ENCODE measurements at regions not wholly inside any gene's neighbourhood (a gene's known extent, or its start where the extent isn't known, plus 50 kb on each side); places are given as distances from the start of the nearest gene placed in this dataset.

- WGBS (ENCODE audit: insufficient coverage), result 90% methylated on average over 2 of the region's 3 CpGs
- H3K4me1 ChIP-seq (ENCODE audit: control extremely low read depth in 1 of 4, control insufficient read depth in 4 of 4, insufficient read depth in 4 of 4, low read length in 3 of 4), result no peaks in the 10 kb centered on the region
- no peaks in the 10 kb centered on the region for H3K27me3 ChIP-seq (replicated peaks in 2 of 5; ENCODE audit: control insufficient read depth in 4 of 5, insufficient read depth in 5 of 5, low read length in 4 of 5)
- ChIA-PET CTCF (no interaction called here), POLR2A (no interaction called here)
- no peaks in the 10 kb centered on the region for H3K9me3 ChIP-seq (ENCODE audit: control extremely low read depth in 1 of 5, control insufficient read depth in 4 of 5, insufficient read depth in 2 of 5, low read depth in 1 of 5, low read length in 4 of 5)
- no peak for DNase-seq
- H3K27ac ChIP-seq (ENCODE audit: insufficient read depth in 1 of 2, low read depth in 1 of 2, low read length in 2 of 2, poor library complexity in 1 of 2, severe bottlenecking in 2 of 2), result no peak overlapping the region
- no peaks in the 10 kb centered on the region for H3K36me3 ChIP-seq (ENCODE audit: control insufficient read depth in 4 of 4, insufficient read depth in 4 of 4, low read length in 3 of 4)
- H3K4me3 ChIP-seq (ENCODE audit: control insufficient read depth in 1 of 7, extremely low read depth in 1 of 7, insufficient read depth in 4 of 7, low read depth in 2 of 7, low read length in 6 of 7), result no peak overlapping the region
These were observed 365.1 kb upstream of the LMCD1 start for GRCh38 chr3:8136553-8136952.

GRCh38 chr3:8143186-8143585 lies 358.4 kb upstream of the LMCD1 start:
- no CpG with 5 or more reads among the region's 2 CpGs for WGBS (ENCODE audit: insufficient coverage)
- DNase-seq, result no peak
- H3K4me1 ChIP-seq (ENCODE audit: control extremely low read depth in 1 of 4, control insufficient read depth in 4 of 4, insufficient read depth in 4 of 4, low read length in 3 of 4), result no peaks in the 10 kb centered on the region
- no peak overlapping the region for H3K4me3 ChIP-seq (ENCODE audit: control insufficient read depth in 1 of 7, extremely low read depth in 1 of 7, insufficient read depth in 4 of 7, low read depth in 2 of 7, low read length in 6 of 7)
- H3K36me3 ChIP-seq (ENCODE audit: control insufficient read depth in 4 of 4, insufficient read depth in 4 of 4, low read length in 3 of 4), result no peaks in the 10 kb centered on the region
- H3K27ac ChIP-seq (ENCODE audit: insufficient read depth in 1 of 2, low read depth in 1 of 2, low read length in 2 of 2, poor library complexity in 1 of 2, severe bottlenecking in 2 of 2), result no peak overlapping the region
- H3K27me3 ChIP-seq (replicated peaks in 2 of 5; ENCODE audit: control insufficient read depth in 4 of 5, insufficient read depth in 5 of 5, low read length in 4 of 5), result peaks cover 0 to 4% (median 0%) of the 10 kb centered on the region in 5 experiments
- ChIA-PET CTCF (no interaction called here), POLR2A (no interaction called here)
- H3K9me3 ChIP-seq (ENCODE audit: control extremely low read depth in 1 of 5, control insufficient read depth in 4 of 5, insufficient read depth in 2 of 5, low read depth in 1 of 5, low read length in 4 of 5), result no peaks in the 10 kb centered on the region

DNA sequence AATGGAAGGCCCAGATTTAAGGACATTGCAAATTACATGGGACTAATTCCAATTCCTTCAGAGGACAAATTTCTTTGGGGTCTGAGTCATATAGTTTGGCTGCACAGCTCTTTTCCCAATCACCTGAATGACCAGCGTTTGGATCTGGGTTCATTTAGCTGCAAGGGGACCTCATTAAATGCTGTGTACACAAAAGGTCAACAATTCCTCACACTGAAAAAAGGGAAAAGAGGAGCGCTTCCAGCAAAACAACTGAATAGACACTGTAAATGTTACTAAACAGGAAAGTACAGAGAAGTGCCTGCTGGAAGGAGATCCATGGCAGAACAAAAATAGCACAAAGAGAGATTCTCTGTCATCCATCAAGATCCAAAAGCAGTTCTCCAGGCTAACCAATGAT lies 356.0 kb upstream of the LMCD1 start:
- H3K4me1 ChIP-seq (ENCODE audit: control extremely low read depth in 1 of 4, control insufficient read depth in 4 of 4, insufficient read depth in 4 of 4, low read length in 3 of 4), result no peaks in the 10 kb centered on the region
- CTCF ChIA-PET, result interaction anchor here (1.1 kb wide), 1 partner anchor 9 kb away, joined by 3 read pairs; no protein-coding TSS in a partner anchor
- WGBS (ENCODE audit: insufficient coverage), result 100% methylated on average over 1 of the region's 2 CpGs

DNA sequence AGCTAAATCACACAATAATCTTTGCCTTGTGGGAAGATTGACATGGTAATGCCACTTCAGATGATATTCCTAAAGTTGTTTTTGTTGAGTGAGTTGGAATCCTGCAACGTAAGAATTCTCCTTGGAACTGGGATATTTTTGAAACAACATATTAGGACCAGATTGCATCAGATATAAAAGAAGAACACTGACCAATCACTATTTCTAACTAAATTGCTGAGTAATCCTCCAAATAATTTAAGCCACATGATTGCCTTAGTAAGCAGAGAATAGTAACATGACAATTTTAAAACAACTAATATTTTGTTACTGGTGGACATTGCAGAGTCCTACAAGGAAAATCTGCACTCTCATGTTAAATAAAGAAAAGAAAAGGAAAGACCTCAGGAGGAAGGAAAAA lies 353.9 kb upstream of the LMCD1 start:
- no peaks in the 10 kb centered on the region for H3K4me1 ChIP-seq (ENCODE audit: control extremely low read depth in 1 of 4, control insufficient read depth in 4 of 4, insufficient read depth in 4 of 4, low read length in 3 of 4)
- CTCF ChIA-PET, result no interaction called here

More for the DNA sequence above, 356.0 kb upstream of the LMCD1 start:
- Histone ChIP-seq H3K36me3 (ENCODE audit: control insufficient read depth in 4 of 4, insufficient read depth in 4 of 4, low read length in 3 of 4) (no peaks in the 10 kb centered on the region), H3K9me3 (ENCODE audit: control extremely low read depth in 1 of 5, control insufficient read depth in 4 of 5, insufficient read depth in 2 of 5, low read depth in 1 of 5, low read length in 4 of 5) (no peaks in the 10 kb centered on the region), H3K4me3 (ENCODE audit: control insufficient read depth in 1 of 7, extremely low read depth in 1 of 7, insufficient read depth in 4 of 7, low read depth in 2 of 7, low read length in 6 of 7) (no peak overlapping the region), H3K27me3 (replicated peaks in 2 of 5; ENCODE audit: control insufficient read depth in 4 of 5, insufficient read depth in 5 of 5, low read length in 4 of 5) (peaks cover 0 to 5% (median 0%) of the 10 kb centered on the region in 5 experiments), H3K27ac (ENCODE audit: insufficient read depth in 1 of 2, low read depth in 1 of 2, low read length in 2 of 2, poor library complexity in 1 of 2, severe bottlenecking in 2 of 2) (no peak overlapping the region)
- DNase-seq, result no peak
- POLR2A ChIA-PET, result no interaction called here

GRCh38 chr3:8152821-8153418 lies 348.7 kb upstream of the LMCD1 start:
- Histone ChIP-seq H3K9me3 (ENCODE audit: control extremely low read depth in 1 of 5, control insufficient read depth in 4 of 5, insufficient read depth in 2 of 5, low read depth in 1 of 5, low read length in 4 of 5) (peaks cover 0 to 4% (median 0%) of the 10 kb centered on the region in 5 experiments), H3K27ac (ENCODE audit: insufficient read depth in 1 of 2, low read depth in 1 of 2, low read length in 2 of 2, poor library complexity in 1 of 2, severe bottlenecking in 2 of 2) (no peak overlapping the region), H3K4me1 (ENCODE audit: control extremely low read depth in 1 of 4, control insufficient read depth in 4 of 4, insufficient read depth in 4 of 4, low read length in 3 of 4) (no peaks in the 10 kb centered on the region), H3K36me3 (ENCODE audit: control insufficient read depth in 4 of 4, insufficient read depth in 4 of 4, low read length in 3 of 4) (no peaks in the 10 kb centered on the region), H3K27me3 (replicated peaks in 2 of 5; ENCODE audit: control insufficient read depth in 4 of 5, insufficient read depth in 5 of 5, low read length in 4 of 5) (peaks cover 0 to 2% (median 0%) of the 10 kb centered on the region in 5 experiments), H3K4me3 (ENCODE audit: control insufficient read depth in 1 of 7, extremely low read depth in 1 of 7, insufficient read depth in 4 of 7, low read depth in 2 of 7, low read length in 6 of 7) (no peak overlapping the region)
- ChIA-PET POLR2A (no interaction called here), CTCF (no interaction called here)
- no peak for DNase-seq
- 89% methylated on average over 5 of the region's 6 CpGs for WGBS (ENCODE audit: insufficient coverage)

More for the DNA sequence above, 353.9 kb upstream of the LMCD1 start:
- Histone ChIP-seq H3K27me3 (replicated peaks in 2 of 5; ENCODE audit: control insufficient read depth in 4 of 5, insufficient read depth in 5 of 5, low read length in 4 of 5) (peaks cover 0 to 5% (median 0%) of the 10 kb centered on the region in 5 experiments), H3K4me3 (ENCODE audit: control insufficient read depth in 1 of 7, extremely low read depth in 1 of 7, insufficient read depth in 4 of 7, low read depth in 2 of 7, low read length in 6 of 7) (no peak overlapping the region), H3K9me3 (ENCODE audit: control extremely low read depth in 1 of 5, control insufficient read depth in 4 of 5, insufficient read depth in 2 of 5, low read depth in 1 of 5, low read length in 4 of 5) (peaks cover 0 to 1% (median 0%) of the 10 kb centered on the region in 5 experiments), H3K27ac (ENCODE audit: insufficient read depth in 1 of 2, low read depth in 1 of 2, low read length in 2 of 2, poor library complexity in 1 of 2, severe bottlenecking in 2 of 2) (no peak overlapping the region), H3K36me3 (ENCODE audit: control insufficient read depth in 4 of 4, insufficient read depth in 4 of 4, low read length in 3 of 4) (no peaks in the 10 kb centered on the region)
- no peak for DNase-seq
- POLR2A ChIA-PET, result no interaction called here
- no CpG with 5 or more reads among the region's 1 CpG for WGBS (ENCODE audit: insufficient coverage)

DNA sequence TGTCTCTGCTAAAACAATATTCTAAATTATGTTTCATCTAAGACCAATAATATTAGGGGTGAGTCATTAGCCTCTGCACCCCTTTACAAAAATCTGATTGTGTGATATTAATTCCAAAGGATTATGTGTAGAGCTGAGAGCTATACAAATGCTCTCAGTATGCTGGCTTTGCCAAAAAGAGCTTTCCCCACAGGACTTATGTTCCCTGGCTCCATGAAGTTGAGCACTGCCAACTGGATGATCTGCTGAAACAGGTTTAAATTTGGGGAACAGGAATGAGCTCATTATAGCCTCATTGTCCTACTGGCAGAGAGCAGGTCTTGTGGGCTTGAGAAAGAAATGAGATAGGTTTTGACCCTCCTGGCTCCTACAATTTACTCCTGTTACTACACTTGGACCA lies 347.8 kb upstream of the LMCD1 start:
- H3K27ac ChIP-seq (ENCODE audit: insufficient read depth in 1 of 2, low read depth in 1 of 2, low read length in 2 of 2, poor library complexity in 1 of 2, severe bottlenecking in 2 of 2), result no peak overlapping the region
- peaks cover 0 to 4% (median 0%) of the 10 kb centered on the region in 5 experiments for H3K9me3 ChIP-seq (ENCODE audit: control extremely low read depth in 1 of 5, control insufficient read depth in 4 of 5, insufficient read depth in 2 of 5, low read depth in 1 of 5, low read length in 4 of 5)
- CTCF ChIA-PET, result no interaction called here
- H3K4me3 ChIP-seq (ENCODE audit: control insufficient read depth in 1 of 7, extremely low read depth in 1 of 7, insufficient read depth in 4 of 7, low read depth in 2 of 7, low read length in 6 of 7), result no peak overlapping the region
- H3K36me3 ChIP-seq (ENCODE audit: control insufficient read depth in 4 of 4, insufficient read depth in 4 of 4, low read length in 3 of 4), result no peaks in the 10 kb centered on the region
- POLR2A ChIA-PET, result no interaction called here
- peaks cover 0 to 2% (median 0%) of the 10 kb centered on the region in 5 experiments for H3K27me3 ChIP-seq (replicated peaks in 2 of 5; ENCODE audit: control insufficient read depth in 4 of 5, insufficient read depth in 5 of 5, low read length in 4 of 5)
- no peaks in the 10 kb centered on the region for H3K4me1 ChIP-seq (ENCODE audit: control extremely low read depth in 1 of 4, control insufficient read depth in 4 of 4, insufficient read depth in 4 of 4, low read length in 3 of 4)
- DNase-seq, result no peak

GRCh38 chr3:8154617-8155016 lies 347.0 kb upstream of the LMCD1 start:
- ChIA-PET CTCF (interaction anchor here (1.0 kb wide), 1 partner anchor 9 kb away, joined by 3 read pairs; no protein-coding TSS in a partner anchor), POLR2A (no interaction called here)
- Histone ChIP-seq H3K9me3 (ENCODE audit: control extremely low read depth in 1 of 5, control insufficient read depth in 4 of 5, insufficient read depth in 2 of 5, low read depth in 1 of 5, low read length in 4 of 5) (peaks cover 0 to 4% (median 0%) of the 10 kb centered on the region in 5 experiments), H3K27me3 (replicated peaks in 2 of 5; ENCODE audit: control insufficient read depth in 4 of 5, insufficient read depth in 5 of 5, low read length in 4 of 5) (no peaks in the 10 kb centered on the region), H3K27ac (ENCODE audit: insufficient read depth in 1 of 2, low read depth in 1 of 2, low read length in 2 of 2, poor library complexity in 1 of 2, severe bottlenecking in 2 of 2) (no peak overlapping the region), H3K36me3 (ENCODE audit: control insufficient read depth in 4 of 4, insufficient read depth in 4 of 4, low read length in 3 of 4) (no peaks in the 10 kb centered on the region), H3K4me1 (ENCODE audit: control extremely low read depth in 1 of 4, control insufficient read depth in 4 of 4, insufficient read depth in 4 of 4, low read length in 3 of 4) (no peaks in the 10 kb centered on the region), H3K4me3 (ENCODE audit: control insufficient read depth in 1 of 7, extremely low read depth in 1 of 7, insufficient read depth in 4 of 7, low read depth in 2 of 7, low read length in 6 of 7) (no peak overlapping the region)
- no peak for DNase-seq
- WGBS (ENCODE audit: insufficient coverage), result 96% methylated on average over 3 of the region's 3 CpGs
